GM12873 (cell line): ENCODE measurements at regions not wholly inside any gene's neighbourhood (a gene's known extent, or its start where the extent isn't known, plus 50 kb on each side); places are given as distances from the start of the nearest gene placed in this dataset.

ENCODE experiments used
- CTCF ChIP-seq: IDR thresholded peaks from 2 replicates; pipeline ENCODE4 v1.5.1; 2012; ENCODE audit warnings: low read depth, mild to moderate bottlenecking, moderate library complexity, low read length, control low read depth; ENCODE audit not compliant: insufficient read depth; ENCODE audit errors: missing control alignments

DNA sequence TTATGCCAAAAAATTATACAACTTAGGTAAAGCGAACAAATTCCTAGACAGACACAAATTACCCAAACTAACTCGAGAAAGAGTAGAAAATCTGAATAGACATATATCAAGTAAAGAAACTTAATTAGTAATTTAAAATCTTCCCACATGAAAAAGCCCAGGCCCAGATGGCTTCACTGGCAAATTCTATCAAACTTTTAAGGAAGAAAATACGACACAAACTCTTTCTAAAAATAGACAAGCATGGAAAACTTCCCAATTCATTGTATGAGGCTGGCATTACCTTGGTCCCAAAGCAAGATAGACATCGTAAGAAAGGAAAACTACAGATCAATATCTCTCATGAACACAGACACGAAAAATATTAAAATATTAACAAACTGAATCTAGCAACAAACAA lies 135.3 kb downstream of the DRD1 start:
- no peak for TF ChIP-seq CTCF

DNA sequence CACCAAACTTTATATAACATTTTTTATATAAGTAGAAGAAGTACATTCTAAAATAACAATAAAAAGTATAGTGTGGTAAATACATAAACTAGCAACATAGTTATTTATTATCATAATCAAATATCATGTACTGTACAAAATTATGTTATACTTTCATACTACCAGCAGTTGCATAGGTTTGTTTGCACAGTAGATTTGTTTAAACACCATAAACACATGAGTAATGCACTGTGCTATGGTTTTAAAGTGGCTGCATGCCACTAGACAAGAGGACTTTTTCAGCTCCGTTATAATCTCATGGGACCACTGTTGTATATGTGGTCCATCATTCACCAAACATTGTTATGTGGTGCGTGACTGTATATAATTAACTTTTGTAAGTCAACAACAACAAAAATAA lies 137.6 kb downstream of the DRD1 start:
- TF ChIP-seq CTCF, result no peak

GRCh38 chr5:175305251-175305650 lies 138.7 kb downstream of the DRD1 start:
- TF ChIP-seq CTCF, result no peak

- no peak for TF ChIP-seq CTCF
Measured at GRCh38 chr5:175290379-175290778, 153.6 kb downstream of the DRD1 start.

DNA sequence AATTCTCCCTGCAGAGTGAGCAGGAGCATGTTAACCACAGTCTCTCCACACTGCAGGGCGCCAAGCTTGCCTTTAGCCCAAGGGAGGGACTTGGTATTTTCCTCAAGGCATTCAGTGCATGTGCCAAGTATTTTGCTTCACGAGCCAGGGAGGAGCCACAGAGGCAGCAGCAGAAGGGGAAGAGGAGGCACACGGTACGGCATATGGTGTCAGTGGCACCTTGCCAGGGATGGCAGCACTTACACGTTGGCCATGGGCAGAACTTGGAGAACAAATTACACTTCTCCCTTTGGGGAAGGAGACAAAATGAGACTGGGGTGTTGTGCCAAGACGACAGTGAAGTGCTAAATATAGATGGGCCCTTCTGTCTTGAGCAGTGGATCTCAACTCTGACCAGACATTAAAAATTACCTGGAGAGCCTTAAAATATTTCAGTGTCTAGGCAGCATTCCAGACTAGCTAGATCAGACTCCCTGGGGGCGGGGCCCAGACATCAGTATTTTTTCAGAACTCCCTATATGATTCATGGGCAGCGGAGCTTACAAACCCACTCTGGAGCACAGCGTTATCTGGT lies 155.8 kb downstream of the DRD1 start:
- no peak for TF ChIP-seq CTCF

DNA sequence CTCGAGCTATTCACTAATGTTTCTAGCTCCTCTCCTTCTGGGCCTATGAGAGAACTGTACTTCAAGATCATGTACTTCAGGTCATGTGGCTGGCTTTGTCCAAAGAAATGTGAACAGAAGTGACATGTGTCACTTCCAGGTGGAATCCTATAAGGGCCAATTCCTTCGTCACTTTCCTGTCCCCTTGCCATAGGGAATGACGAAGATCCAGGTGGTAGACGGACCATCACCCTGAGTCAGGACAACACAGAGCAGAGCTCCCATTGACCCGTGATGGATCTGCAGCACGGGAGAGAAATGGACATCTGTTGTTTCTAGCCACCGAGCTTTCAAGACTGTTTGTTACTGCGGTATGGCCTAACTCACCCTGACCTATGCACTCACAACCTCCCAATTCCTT lies 157.0 kb downstream of the DRD1 start:
- no peak for TF ChIP-seq CTCF

GRCh38 chr5:175285261-175285660 lies 158.7 kb downstream of the DRD1 start:
- TF ChIP-seq CTCF, result no peak
